NB4 (cell line): ENCODE measurements at regions not wholly inside any gene's neighbourhood (a gene's known extent, or its start where the extent isn't known, plus 50 kb on each side); places are given as distances from the start of the nearest gene placed in this dataset.

Source experiments
- CTCF ChIP-seq: IDR thresholded peaks from one replicate; pipeline ENCODE4 v1.5.1; 2012; ENCODE audit warnings: low read depth, low read length
- POLR2A ChIP-seq: IDR thresholded peaks from 2 replicates; pipeline ENCODE4 v1.6.1; 2011; ENCODE audit warnings: mild to moderate bottlenecking; ENCODE audit not compliant: insufficient read length; ENCODE audit errors: extremely low read depth

DNA sequence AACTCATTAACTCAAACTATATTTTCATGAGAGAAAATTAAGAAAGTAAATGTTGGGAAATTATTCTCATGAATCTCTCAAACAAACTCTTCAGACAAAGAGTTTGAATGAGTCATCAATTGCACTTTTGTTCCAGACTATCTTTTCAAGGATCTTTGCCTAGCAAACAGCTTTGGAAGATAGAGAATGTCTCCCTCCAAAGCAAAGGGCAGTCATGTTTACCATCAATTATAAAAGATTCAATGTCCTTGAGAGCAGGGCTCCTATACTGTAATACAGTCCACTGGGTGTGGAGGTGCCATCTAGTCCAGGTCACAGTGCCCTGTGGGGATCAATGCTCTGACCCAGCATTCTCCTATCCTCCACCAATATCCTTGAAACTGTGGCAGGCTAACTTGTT lies 1429.3 kb downstream of the EFNA5 start:
- TF ChIP-seq CTCF (no peak), POLR2A (no peak)
